ENCODE measurements at regions not wholly inside any gene's neighbourhood (a gene's known extent, or its start where the extent isn't known, plus 50 kb on each side); places are given as distances from the start of the nearest gene placed in this dataset.

GRCh38 chr4:123035239-123035638 is 112.8 kb upstream of the NUDT6 start:
- Histone ChIP-seq H3K9me3 (replicated peaks in 1 of 3) (no peaks in the 10 kb centered on the region), H3K4me1 (replicated peaks in 1 of 2) (no peaks in the 10 kb centered on the region), H3K27ac (no peak overlapping the region), H3K27me3 (no peaks in the 10 kb centered on the region), H3K36me3 (replicated peaks in 1 of 2) (no peaks in the 10 kb centered on the region), H3K4me3 (no peak overlapping the region)
- intact Hi-C loops (cut with DNase I): no loop called here
- TF ChIP-seq POLR2A (IDR thresholded peaks at IDR 0.05): no peak
- TF ChIP-seq CTCF (IDR thresholded peaks at IDR 0.05): no peak
- no peak for DNase-seq
- 96 to 100% (median 97%) methylated on average over 1 of the region's 1 CpG for WGBS, 4 donors

DNA sequence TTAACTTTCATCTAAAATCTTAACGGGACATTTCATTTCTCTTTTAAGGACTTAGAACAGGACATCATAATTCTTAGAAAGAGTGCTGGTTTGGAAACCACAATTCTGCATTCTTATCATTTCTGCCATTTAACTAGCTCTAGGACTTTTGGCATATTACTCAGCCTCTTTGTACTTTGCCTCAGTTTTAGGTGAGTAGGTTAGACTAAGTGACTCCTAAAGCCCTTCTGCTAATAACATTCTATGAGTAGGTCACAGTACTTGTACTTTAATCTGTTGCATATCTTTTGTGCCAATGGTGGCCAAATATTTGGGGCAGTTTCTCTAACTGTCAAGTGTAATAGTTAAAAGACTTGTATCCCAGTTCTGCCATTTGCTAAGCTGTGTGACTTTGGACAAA is 115.4 kb upstream of the NUDT6 start:
- no peak overlapping the region for H3K27ac ChIP-seq
- DNase-seq: no peak
- peaks cover 0 to 5% (median 0%) of the 10 kb centered on the region in 3 donors for H3K9me3 ChIP-seq (replicated peaks in 1 of 3)
- H3K36me3 ChIP-seq (replicated peaks in 1 of 2): no peaks in the 10 kb centered on the region
- intact Hi-C loops (cut with DNase I): no loop called here
- no peaks in the 10 kb centered on the region for H3K4me1 ChIP-seq (replicated peaks in 1 of 2)
- WGBS, 4 donors: 64 to 83% (median 80%) methylated on average over 1 of the region's 1 CpG
- H3K27me3 ChIP-seq: no peaks in the 10 kb centered on the region
- no peak for TF ChIP-seq CTCF (IDR thresholded peaks at IDR 0.05)
- TF ChIP-seq POLR2A (IDR thresholded peaks at IDR 0.05): no peak
- H3K4me3 ChIP-seq: no peak overlapping the region

DNA sequence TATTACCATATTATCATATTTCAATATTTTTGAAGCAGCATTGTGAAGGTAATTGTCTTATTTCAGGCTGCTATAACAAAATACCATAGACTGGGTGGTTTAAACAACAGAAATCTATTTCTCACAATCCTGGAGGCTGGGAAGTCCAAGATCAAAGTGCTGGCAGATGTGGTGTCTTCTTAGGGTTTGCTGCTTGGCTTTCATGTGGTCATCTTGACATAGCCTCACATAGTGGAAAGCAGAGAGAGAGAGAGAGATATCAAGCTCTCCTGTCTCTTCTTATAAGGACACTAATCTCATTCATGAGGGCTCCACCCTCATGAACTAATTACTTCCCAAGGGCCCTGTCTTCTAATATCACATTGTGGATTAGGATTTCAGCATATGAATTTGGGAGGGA is 119.7 kb upstream of the NUDT6 start:
- no peak for TF ChIP-seq POLR2A (IDR thresholded peaks at IDR 0.05)
- TF ChIP-seq CTCF (IDR thresholded peaks at IDR 0.05): no peak
- Histone ChIP-seq H3K4me1 (replicated peaks in 1 of 2) (no peaks in the 10 kb centered on the region), H3K36me3 (replicated peaks in 1 of 2) (no peaks in the 10 kb centered on the region), H3K9me3 (replicated peaks in 1 of 3) (peaks cover 0 to 18% (median 0%) of the 10 kb centered on the region in 3 donors), H3K27ac (no peak overlapping the region), H3K4me3 (no peak overlapping the region), H3K27me3 (no peaks in the 10 kb centered on the region)
- no peak for DNase-seq
- intact Hi-C loops (cut with DNase I): no loop called here

DNA sequence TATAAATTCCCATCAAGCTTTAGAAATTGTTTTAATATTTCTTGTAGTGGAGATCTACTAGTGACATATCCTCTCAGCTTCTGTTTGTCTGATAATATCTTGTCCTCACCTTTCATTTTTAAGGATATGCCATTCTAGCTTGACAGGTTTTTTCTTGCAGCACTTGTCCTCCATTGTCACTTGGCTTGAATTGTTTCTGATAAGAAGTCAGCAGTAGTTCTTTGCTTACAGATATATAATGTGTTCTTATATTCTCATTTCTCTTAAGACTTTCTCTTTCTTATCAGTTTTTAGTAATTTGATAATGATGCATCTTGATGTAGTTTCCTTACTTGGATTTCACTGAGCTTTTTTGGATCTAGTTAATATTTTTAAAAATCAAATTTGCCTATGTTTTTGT is 120.6 kb upstream of the NUDT6 start:
- H3K27me3 ChIP-seq: no peaks in the 10 kb centered on the region
- no peaks in the 10 kb centered on the region for H3K4me1 ChIP-seq (replicated peaks in 1 of 2)
- peaks cover 0 to 18% (median 4%) of the 10 kb centered on the region in 3 donors for H3K9me3 ChIP-seq (replicated peaks in 1 of 3)
- no peak overlapping the region for H3K4me3 ChIP-seq
- H3K27ac ChIP-seq: no peak overlapping the region
- intact Hi-C loops (cut with DNase I): no loop called here
- DNase-seq: no peak
- no peaks in the 10 kb centered on the region for H3K36me3 ChIP-seq (replicated peaks in 1 of 2)
- TF ChIP-seq CTCF (IDR thresholded peaks at IDR 0.05) (no peak), POLR2A (IDR thresholded peaks at IDR 0.05) (no peak)

All from adrenal gland (tissue), 9 donors.